OCI-LY1 (cell line): ENCODE measurements at regions not wholly inside any gene's neighbourhood (a gene's known extent, or its start where the extent isn't known, plus 50 kb on each side); places are given as distances from the start of the nearest gene placed in this dataset.

Source experiments
- H2AFZ ChIP-seq: fragments of 200-600 bp; sonication (generic), shearing (Covaris generic); 2 replicates; pipeline ENCODE4 v1.6.0; 2014; ENCODE audit warnings: antibody characterized with exemption, mild to moderate bottlenecking, low read length
- H3F3A ChIP-seq: fragments of 200-600 bp; sonication (generic), shearing (Covaris generic); 2 replicates; pipeline ENCODE4 v1.6.0; 2014; ENCODE audit warnings: mild to moderate bottlenecking, antibody characterized with exemption, low read length, moderate library complexity; ENCODE audit not compliant: insufficient read depth
- H3K27ac ChIP-seq: fragments of 200-600 bp; sonication (generic); 2 replicates; pipeline ENCODE4 v1.5.1; 2014; ENCODE audit warnings: low read length, mixed run types, mild to moderate bottlenecking, low read depth; ENCODE audit not compliant: poor library complexity, severe bottlenecking
- H3K27me3 ChIP-seq: fragments of 200-600 bp; sonication (generic); 2 replicates; pipeline ENCODE4 v1.6.0; 2014; ENCODE audit warnings: antibody characterized with exemption, mild to moderate bottlenecking, low read length, moderate library complexity; ENCODE audit not compliant: insufficient read depth
- H3K36me3 ChIP-seq: fragments of 200-600 bp; sonication (generic); 2 replicates; pipeline ENCODE4 v1.6.1; 2014; ENCODE audit warnings: mild to moderate bottlenecking, antibody characterized with exemption, low read length, moderate library complexity, mixed read lengths; ENCODE audit not compliant: insufficient read depth
- H3K4me1 ChIP-seq: fragments of 200-600 bp; sonication (generic); 2 replicates; pipeline ENCODE4 v1.5.1; 2014; ENCODE audit warnings: mild to moderate bottlenecking, low read length, moderate library complexity; ENCODE audit not compliant: insufficient read depth, severe bottlenecking
- H3K4me2 ChIP-seq: fragments of 200-600 bp; sonication (generic), shearing (Covaris generic); 2 replicates; pipeline ENCODE4 v1.6.1; 2014; ENCODE audit warnings: low read length
- H3K4me3 ChIP-seq: fragments of 200-600 bp; sonication (generic); 2 replicates; pipeline ENCODE4 v1.5.1; 2014; ENCODE audit warnings: low read length, low read depth, mild to moderate bottlenecking, mixed read lengths; ENCODE audit not compliant: poor library complexity, severe bottlenecking
- H3K79me2 ChIP-seq: fragments of 200-600 bp; shearing (Covaris generic); 2 replicates; pipeline ENCODE4 v1.6.1; 2016; ENCODE audit warnings: mixed run types, low read length, mixed read lengths; ENCODE audit not compliant: insufficient read depth
- H3K9ac ChIP-seq: fragments of 200-600 bp; sonication (generic), shearing (Covaris generic); 2 replicates; pipeline ENCODE4 v1.6.1; 2014; ENCODE audit warnings: mild to moderate bottlenecking, low read length, mixed read lengths
- H3K9me2 ChIP-seq: fragments of 200-600 bp; sonication (generic), shearing (Covaris generic); 2 replicates; pipeline ENCODE4 v1.6.1; 2014; ENCODE audit warnings: low read depth, mild to moderate bottlenecking, low read length, mixed read lengths
- H3K9me3 ChIP-seq: fragments of 200-600 bp; shearing (Covaris generic); 2 replicates; pipeline ENCODE4 v1.6.1; 2014; ENCODE audit warnings: low read length, mixed read lengths
- H4K20me1 ChIP-seq: fragments of 200-600 bp; sonication (generic), shearing (Covaris generic); 2 replicates; pipeline ENCODE4 v1.6.0; 2016; ENCODE audit warnings: mild to moderate bottlenecking, low read length; ENCODE audit not compliant: insufficient read depth
- CTCF ChIP-seq: fragments of 200-600 bp; sonication (generic), shearing (Covaris generic); IDR thresholded peaks from 2 replicates; pipeline ENCODE4 v1.5.1; 2017; ENCODE audit warnings: mild to moderate bottlenecking, antibody characterized with exemption, low read length, moderate library complexity, mixed read lengths
- EZH2 ChIP-seq: fragments of 200-600 bp; sonication (generic), shearing (Covaris generic); IDR thresholded peaks from 2 replicates; pipeline ENCODE4 v1.8.0; 2017; ENCODE audit warnings: borderline replicate concordance, mixed run types, mild to moderate bottlenecking, antibody characterized with exemption, low read length, moderate library complexity, mixed read lengths

- Histone ChIP-seq H3K36me3 (no peaks in the 10 kb centered on the region), H3K9me2 (no peaks in the 10 kb centered on the region), H3K79me2 (no peaks in the 10 kb centered on the region), H3K4me3 (no peak overlapping the region), H2AFZ (no peak overlapping the region), H3K27me3 (no peaks in the 10 kb centered on the region), H4K20me1 (no peaks in the 10 kb centered on the region), H3K9ac (no peak overlapping the region), H3F3A (no peaks in the 10 kb centered on the region), H3K27ac (no peak overlapping the region), H3K4me1 (no peaks in the 10 kb centered on the region), H3K9me3 (no peaks in the 10 kb centered on the region), H3K4me2 (no peak overlapping the region)
- TF ChIP-seq EZH2 (no peak), CTCF (no peak)
Measured at GRCh38 chr6:50543666-50544065, 169.7 kb upstream of the TFAP2D start.

GRCh38 chr6:50549026-50549425 lies 164.3 kb upstream of the TFAP2D start:
- no peak overlapping the region for H2AFZ ChIP-seq

GRCh38 chr6:50549475-50549874 lies 163.9 kb upstream of the TFAP2D start:
- H3F3A ChIP-seq: no peaks in the 10 kb centered on the region
- H4K20me1 ChIP-seq: no peaks in the 10 kb centered on the region
- no peak overlapping the region for H2AFZ ChIP-seq
- no peaks in the 10 kb centered on the region for H3K9me3 ChIP-seq
- H3K4me3 ChIP-seq: no peak overlapping the region
- H3K4me1 ChIP-seq: no peaks in the 10 kb centered on the region
- H3K4me2 ChIP-seq: no peak overlapping the region
- no peak overlapping the region for H3K27ac ChIP-seq
- TF ChIP-seq EZH2: no peak
- no peaks in the 10 kb centered on the region for H3K79me2 ChIP-seq
- H3K27me3 ChIP-seq: no peaks in the 10 kb centered on the region
- no peaks in the 10 kb centered on the region for H3K9me2 ChIP-seq
- no peaks in the 10 kb centered on the region for H3K36me3 ChIP-seq
- H3K9ac ChIP-seq: no peak overlapping the region

More at GRCh38 chr6:50549026-50549425, 164.3 kb upstream of the TFAP2D start:
- H3K36me3 ChIP-seq: no peaks in the 10 kb centered on the region
- H3F3A ChIP-seq: no peaks in the 10 kb centered on the region
- TF ChIP-seq CTCF: no peak
- no peaks in the 10 kb centered on the region for H4K20me1 ChIP-seq
- no peak overlapping the region for H3K4me2 ChIP-seq
- H3K4me1 ChIP-seq: no peaks in the 10 kb centered on the region
- no peak overlapping the region for H3K4me3 ChIP-seq
- no peaks in the 10 kb centered on the region for H3K9me3 ChIP-seq
- no peaks in the 10 kb centered on the region for H3K27me3 ChIP-seq
- no peak overlapping the region for H3K9ac ChIP-seq
- no peaks in the 10 kb centered on the region for H3K79me2 ChIP-seq
- H3K9me2 ChIP-seq: no peaks in the 10 kb centered on the region
- H3K27ac ChIP-seq: no peak overlapping the region

GRCh38 chr6:50555982-50556381 lies 157.3 kb upstream of the TFAP2D start:
- Histone ChIP-seq H3K27me3 (no peaks in the 10 kb centered on the region), H3K9ac (no peak overlapping the region), H3K9me2 (no peaks in the 10 kb centered on the region), H3K4me3 (no peak overlapping the region), H4K20me1 (no peaks in the 10 kb centered on the region), H3K4me2 (no peak overlapping the region), H3K9me3 (no peaks in the 10 kb centered on the region), H3K36me3 (no peaks in the 10 kb centered on the region), H3K79me2 (no peaks in the 10 kb centered on the region), H2AFZ (no peak overlapping the region), H3K4me1 (no peaks in the 10 kb centered on the region), H3K27ac (no peak overlapping the region), H3F3A (no peaks in the 10 kb centered on the region)
- TF ChIP-seq EZH2 (no peak), CTCF (no peak)
